ENCODE measurements at regions not wholly inside any gene's neighbourhood (a gene's known extent, or its start where the extent isn't known, plus 50 kb on each side); places are given as distances from the start of the nearest gene placed in this dataset.

- no peak overlapping the region for H3K56ac ChIP-seq (replicated peaks; ENCODE audit: insufficient read length, low read depth, low read length)
- peaks cover 0 to 4% (median 1%) of the 10 kb centered on the region in 4 experiments; a peak in 1 of 7 replicates for H3K4me1 ChIP-seq (replicated peaks in 1 of 4; ENCODE audit: control insufficient read depth in 3 of 4, insufficient read depth in 4 of 4, low read length in 3 of 4)
- no peak overlapping the region for H2AK5ac ChIP-seq (ENCODE audit: low read depth, low read length)
- H3K79me2 ChIP-seq (ENCODE audit: control insufficient read depth in 1 of 2, insufficient read depth in 2 of 2, low read length in 2 of 2) = no peaks in the 10 kb centered on the region
- peak overlapping the region; percentile 28; the same call in 1 of the 2 replicates for H2BK20ac ChIP-seq (ENCODE audit: low read length)
- no peak overlapping the region for H3K9ac ChIP-seq (replicated peaks in 1 of 4; ENCODE audit: extremely low read depth in 1 of 4, low read depth in 3 of 4, low read length in 3 of 4)
- H3K9me3 ChIP-seq (ENCODE audit: insufficient read depth in 2 of 2, low read depth in 1 of 2, low read length in 1 of 2) = no peaks in the 10 kb centered on the region
- no peak overlapping the region for H4K91ac ChIP-seq (replicated peaks; ENCODE audit: insufficient read length, low read length)
- H2BK12ac ChIP-seq (ENCODE audit: low read depth, low read length) = peak overlapping the region; percentile 41; the same call in 1 of the 2 replicates
- no peak overlapping the region for H3K4me3 ChIP-seq (ENCODE audit: extremely low read depth in 1 of 4, insufficient read depth in 2 of 4, low read depth in 3 of 4, low read length in 4 of 4)
- peak overlapping the region; percentile 67; the same call in 1 of the 2 replicates for H2BK5ac ChIP-seq (ENCODE audit: low read depth, low read length)
- DNase-seq (ENCODE audit: low read depth in 1 of 2, low spot score in 2 of 2) (no peak), FAIRE-seq (no peak)
- TF ChIP-seq EGR1 (IDR thresholded peaks at IDR 0.05; ENCODE audit: borderline replicate concordance, low read depth, low read length) = no peak
- TF ChIP-seq RFX5 (IDR thresholded peaks at IDR 0.05; ENCODE audit: borderline replicate concordance, low read depth, low read length) = no peak
- no peak for TF ChIP-seq POLR2AphosphoS5 (IDR thresholded peaks at IDR 0.05; ENCODE audit: low read depth, low read length)
- no peak for TF ChIP-seq CBX5 (IDR thresholded peaks at IDR 0.05; ENCODE audit: low read depth, low read length)
- TF ChIP-seq CHD1 (IDR thresholded peaks at IDR 0.05; ENCODE audit: low read depth, low read length) = no peak
- ChIA-PET POLR2A (ENCODE audit: partially characterized antibody) (no interaction called here), CTCF (ENCODE audit: partially characterized antibody) (interaction anchor here (0.6 kb wide), 1 partner anchor 786 kb away, joined by 3 read pairs; no protein-coding TSS in a partner anchor)
- H3K4me2 ChIP-seq (ENCODE audit: insufficient read depth in 1 of 2, low read depth in 2 of 2, low read length in 2 of 2) = no peak overlapping the region
- H4K20me1 ChIP-seq (replicated peaks in 1 of 2; ENCODE audit: control insufficient read depth in 1 of 2, insufficient read depth in 2 of 2, low read length in 2 of 2) = no peaks in the 10 kb centered on the region
- no peak overlapping the region for H3K18ac ChIP-seq (ENCODE audit: extremely low read depth, low read length)
- H2BK120ac ChIP-seq (replicated peaks; ENCODE audit: low read depth, low read length) = no peak overlapping the region
- H3K36me3 ChIP-seq (ENCODE audit: control insufficient read depth in 2 of 4, insufficient read depth in 4 of 4, low read length in 3 of 4) = no peaks in the 10 kb centered on the region
- no peak overlapping the region for H3K4ac ChIP-seq (replicated peaks; ENCODE audit: insufficient read length, low read depth, low read length)
- no peak overlapping the region for H3K14ac ChIP-seq (ENCODE audit: insufficient read length)
- no peak overlapping the region for H3K23ac ChIP-seq (ENCODE audit: insufficient read length)
- no peak overlapping the region for H3K27ac ChIP-seq (ENCODE audit: low read depth, low read length)
- WGBS, 2 experiments (ENCODE audit: extremely low coverage in 1 of 2, insufficient coverage in 1 of 2, insufficient read length in 1 of 2, insufficient replicate concordance in 2 of 2, low coverage in 1 of 2, low lambda C conversion rate in 2 of 2, missing lambda C conversion rate in 1 of 2) = 93% methylated on average over 1 of the region's 1 CpG; no CpG with 5 or more reads in 1 of the 2 experiments
- H4K5ac ChIP-seq (ENCODE audit: insufficient read length, low read depth, low read length) = no peak overlapping the region
- no peak overlapping the region for H2AFZ ChIP-seq (ENCODE audit: low read length)
- no peak overlapping the region for H2BK15ac ChIP-seq (ENCODE audit: low read length)
- no peak overlapping the region for H4K8ac ChIP-seq (ENCODE audit: extremely low read depth, insufficient read depth, low read length)
- no peaks in the 10 kb centered on the region for H3K23me2 ChIP-seq (ENCODE audit: low read depth, low read length)
- no peaks in the 10 kb centered on the region for H3K79me1 ChIP-seq (ENCODE audit: low read depth, low read length)
- no peaks in the 10 kb centered on the region for H3K27me3 ChIP-seq (replicated peaks in 1 of 4; ENCODE audit: control insufficient read depth in 3 of 4, extremely low read depth in 1 of 4, insufficient read depth in 3 of 4, low read length in 3 of 4)
Observed at GRCh38 chr2:164213916-164214315, 407.4 kb downstream of the GRB14 start.

All from H1 (cell line).